ENCODE measurements at regions not wholly inside any gene's neighbourhood (a gene's known extent, or its start where the extent isn't known, plus 50 kb on each side); places are given as distances from the start of the nearest gene placed in this dataset.

GRCh38 chr17:73799096-73799495, 154.9 kb upstream of the SDK2 start:
- intact Hi-C loops (cut with DNase I; ENCODE audit: low total_unique reads) = no loop called here
- TF ChIP-seq CTCF (IDR thresholded peaks at IDR 0.05) = no peak
- no peaks in the 10 kb centered on the region for H3K36me3 ChIP-seq
- H3K4me1 ChIP-seq = peaks cover 0 to 16% (median 10%) of the 10 kb centered on the region in 4 donors
- peaks cover 0 to 6% (median 0%) of the 10 kb centered on the region in 3 donors for H3K9me3 ChIP-seq
- DNase-seq = no peak
- peaks cover 0 to 33% of the 10 kb centered on the region in 2 donors for H3K27me3 ChIP-seq
- H3K27ac ChIP-seq = no peak overlapping the region
- H3K4me3 ChIP-seq = no peak overlapping the region

GRCh38 chr17:73799781-73800627, 155.8 kb upstream of the SDK2 start:
- no peak overlapping the region for H3K4me3 ChIP-seq
- no peak for DNase-seq

GRCh38 chr17:73800893-73801292, 156.6 kb upstream of the SDK2 start:
- TF ChIP-seq CTCF (IDR thresholded peaks at IDR 0.05) = no peak
- peaks cover 0 to 6% (median 0%) of the 10 kb centered on the region in 3 donors for H3K9me3 ChIP-seq
- no peak overlapping the region for H3K4me3 ChIP-seq
- intact Hi-C loops (cut with DNase I; ENCODE audit: low total_unique reads) = no loop called here
- no peak for DNase-seq
- H3K27me3 ChIP-seq = peaks cover 0 to 39% of the 10 kb centered on the region in 2 donors
- peaks cover 0 to 16% (median 10%) of the 10 kb centered on the region in 4 donors for H3K4me1 ChIP-seq
- H3K27ac ChIP-seq = no peak overlapping the region
- no peaks in the 10 kb centered on the region for H3K36me3 ChIP-seq

More at GRCh38 chr17:73799781-73800627, 155.8 kb upstream of the SDK2 start:
- intact Hi-C loops (cut with DNase I; ENCODE audit: low total_unique reads) = no loop called here
- H3K9me3 ChIP-seq = peaks cover 0 to 6% (median 0%) of the 10 kb centered on the region in 3 donors
- peaks cover 0 to 39% of the 10 kb centered on the region in 2 donors for H3K27me3 ChIP-seq
- H3K27ac ChIP-seq = no peak overlapping the region
- H3K4me1 ChIP-seq = peaks cover 0 to 16% (median 10%) of the 10 kb centered on the region in 4 donors
- no peaks in the 10 kb centered on the region for H3K36me3 ChIP-seq
- TF ChIP-seq CTCF (IDR thresholded peaks at IDR 0.05) = no peak

GRCh38 chr17:73801455-73802100, 157.3 kb upstream of the SDK2 start:
- Histone ChIP-seq H3K36me3 (no peaks in the 10 kb centered on the region), H3K9me3 (peaks cover 0 to 6% (median 0%) of the 10 kb centered on the region in 3 donors), H3K4me1 (peaks cover 0 to 16% (median 10%) of the 10 kb centered on the region in 4 donors), H3K27me3 (peaks cover 0 to 39% of the 10 kb centered on the region in 2 donors), H3K27ac (no peak overlapping the region), H3K4me3 (no peak overlapping the region)
- no peak for DNase-seq
- TF ChIP-seq CTCF (IDR thresholded peaks at IDR 0.05) = no peak
- intact Hi-C loops (cut with DNase I; ENCODE audit: low total_unique reads) = no loop called here

- TF ChIP-seq CTCF (IDR thresholded peaks at IDR 0.05) = no peak
- intact Hi-C loops (cut with DNase I; ENCODE audit: low total_unique reads) = no loop called here
- Histone ChIP-seq H3K4me1 (peaks cover 0 to 16% (median 10%) of the 10 kb centered on the region in 4 donors), H3K27ac (no peak overlapping the region), H3K4me3 (no peak overlapping the region), H3K9me3 (peaks cover 0 to 6% (median 0%) of the 10 kb centered on the region in 3 donors), H3K27me3 (peaks cover 0 to 39% of the 10 kb centered on the region in 2 donors), H3K36me3 (no peaks in the 10 kb centered on the region)
- no peak for DNase-seq
Measured at GRCh38 chr17:73802314-73802713, 158.1 kb upstream of the SDK2 start.

All from tibial artery (tissue), 4 donors.